OCI-LY7 (cell line): ENCODE measurements at regions not wholly inside any gene's neighbourhood (a gene's known extent, or its start where the extent isn't known, plus 50 kb on each side); places are given as distances from the start of the nearest gene placed in this dataset.

ENCODE experiments used
- BruUV-seq: library from RNA; stranded (reverse); fragments of 400-500 nt; replicated peaks from 2 replicates; lab custom pipeline; 2021; lab: Mats Ljungman, UMichigan
- CTCF ChIA-PET: fragments of 300-600 bp; sonication (Branson Sonifier 250); formaldehyde crosslinking; loops from one replicate; lab custom pipeline; 2022; ENCODE audit warnings: antibody characterized with exemption; ENCODE audit not compliant: unreplicated experiment; lab: Charles Lee
- POLR2A ChIA-PET: fragments of 300-600 bp; sonication (Branson Sonifier 250); formaldehyde crosslinking; loops from one replicate; lab custom pipeline; 2022; ENCODE audit warnings: antibody characterized with exemption; lab: Charles Lee
- DNase-seq: peaks from one replicate; pipeline ENCODE4 v3.0.0-alpha.2; 2015; ENCODE audit warnings: low spot score
- H2AFZ ChIP-seq: fragments of 200-600 bp; sonication (generic), shearing (Covaris generic); 2 replicates; pipeline ENCODE4 v1.6.1; 2014; ENCODE audit warnings: mild to moderate bottlenecking, antibody characterized with exemption, low read length, moderate library complexity
- H3K27ac ChIP-seq: fragments of 200-600 bp; sonication (generic); 2 replicates; pipeline ENCODE4 v1.5.1; 2014; ENCODE audit warnings: mixed run types, low read depth, mild to moderate bottlenecking, moderate library complexity, low read length, inconsistent platforms; ENCODE audit not compliant: poor library complexity, severe bottlenecking
- H3K36me3 ChIP-seq: fragments of 200-600 bp; sonication (generic); 2 replicates; pipeline ENCODE4 v1.6.1; 2014; ENCODE audit warnings: mild to moderate bottlenecking, antibody characterized with exemption, low read length, moderate library complexity, mixed read lengths; ENCODE audit not compliant: insufficient read depth
- H3K4me1 ChIP-seq: fragments of 200-600 bp; sonication (generic); 2 replicates; pipeline ENCODE4 v1.5.1; 2014; ENCODE audit warnings: mild to moderate bottlenecking, low read length; ENCODE audit not compliant: insufficient read depth, poor library complexity, severe bottlenecking
- H3K4me2 ChIP-seq: fragments of 200-600 bp; sonication (generic); 2 replicates; pipeline ENCODE4 v1.6.1; 2014; ENCODE audit warnings: mild to moderate bottlenecking, low read length
- H3K4me3 ChIP-seq: fragments of 200-600 bp; sonication (generic); 2 replicates; pipeline ENCODE4 v1.5.1; 2014; ENCODE audit warnings: mild to moderate bottlenecking, low read depth, low read length; ENCODE audit not compliant: poor library complexity, severe bottlenecking
- H3K79me2 ChIP-seq: fragments of 200-600 bp; sonication (generic); 2 replicates; pipeline ENCODE4 v1.6.1; 2016; ENCODE audit warnings: low read depth, mild to moderate bottlenecking, low read length, moderate library complexity, mixed read lengths; ENCODE audit not compliant: insufficient read depth
- H3K9me2 ChIP-seq: fragments of 200-600 bp; sonication (generic); 2 replicates; pipeline ENCODE4 v1.6.1; 2016; ENCODE audit warnings: mild to moderate bottlenecking, low read length, mixed read lengths; ENCODE audit not compliant: insufficient read depth
- H3K9me3 ChIP-seq: fragments of 200-600 bp; sonication (generic); 2 replicates; pipeline ENCODE4 v1.6.1; 2014; ENCODE audit warnings: mild to moderate bottlenecking, mixed run types, low read length, mixed read lengths
- H4K20me1 ChIP-seq: fragments of 200-600 bp; sonication (generic); 2 replicates; pipeline ENCODE4 v1.6.1; 2014; ENCODE audit warnings: mild to moderate bottlenecking, antibody characterized with exemption, low read length, moderate library complexity, mixed read lengths; ENCODE audit not compliant: insufficient read depth
- CTCF ChIP-seq: fragments of 200-600 bp; sonication (generic); conservative IDR thresholded peaks from 2 replicates; pipeline ENCODE4 v1.5.1; 2014; ENCODE audit warnings: mild to moderate bottlenecking, antibody characterized with exemption, low read length, moderate library complexity, mixed read lengths
- EZH2phosphoT487 ChIP-seq: fragments of 200-600 bp; sonication (generic); IDR thresholded peaks from 2 replicates; pipeline ENCODE4 v1.6.1; 2018; ENCODE audit warnings: low read depth, borderline replicate concordance, mild to moderate bottlenecking, mixed run types, antibody characterized with exemption, low read length, moderate library complexity, mixed read lengths
- intact Hi-C: fragments of 100-400 bp; cut with micrococcal nuclease; formaldehyde crosslinking; loops from one replicate; pipeline ENCODE4 v1.10.0; 2022; ENCODE audit not compliant: unreplicated experiment

- H2AFZ ChIP-seq = no peak overlapping the region
- no peaks in the 10 kb centered on the region for H3K4me1 ChIP-seq
- no peaks in the 10 kb centered on the region for H3K9me3 ChIP-seq
- no peak overlapping the region for H3K4me2 ChIP-seq
- no TSS peak for BruUV-seq
- no peaks in the 10 kb centered on the region for H3K9me2 ChIP-seq
- TF ChIP-seq CTCF (no peak), EZH2phosphoT487 (no peak)
- no peak overlapping the region for H3K27ac ChIP-seq
- CTCF ChIA-PET = no interaction called here
- POLR2A ChIA-PET = no interaction called here
- no peak overlapping the region for H3K4me3 ChIP-seq
- no peaks in the 10 kb centered on the region for H3K79me2 ChIP-seq
- no peaks in the 10 kb centered on the region for H3K36me3 ChIP-seq
- intact Hi-C loops = no loop called here
- no peak for DNase-seq
- H4K20me1 ChIP-seq = no peaks in the 10 kb centered on the region
Observed at GRCh38 chrX:16240231-16240905, 73.1 kb downstream of the MAGEB17 start.

- CTCF ChIA-PET = no interaction called here
- H3K27ac ChIP-seq = no peak overlapping the region
Observed at GRCh38 chrX:16240968-16241367, 73.7 kb downstream of the MAGEB17 start.

More at GRCh38 chrX:16240968-16241367, 73.7 kb downstream of the MAGEB17 start:
- Histone ChIP-seq H4K20me1 (no peaks in the 10 kb centered on the region), H2AFZ (no peak overlapping the region), H3K4me2 (no peak overlapping the region), H3K36me3 (no peaks in the 10 kb centered on the region), H3K4me1 (no peaks in the 10 kb centered on the region), H3K4me3 (no peak overlapping the region), H3K9me2 (no peaks in the 10 kb centered on the region), H3K9me3 (no peaks in the 10 kb centered on the region), H3K79me2 (no peaks in the 10 kb centered on the region)
- BruUV-seq = no TSS peak
- intact Hi-C loops = no loop called here
- TF ChIP-seq CTCF (no peak), EZH2phosphoT487 (no peak)
- POLR2A ChIA-PET = no interaction called here
- DNase-seq = no peak
